GM20000 (cell line): ENCODE measurements at regions not wholly inside any gene's neighbourhood (a gene's known extent, or its start where the extent isn't known, plus 50 kb on each side); places are given as distances from the start of the nearest gene placed in this dataset.

Source experiments
- DNase-seq: peaks from one replicate; pipeline ENCODE4 v3.0.0; 2012; ENCODE audit warnings: low spot score
- CTCF ChIP-seq: IDR thresholded peaks from 2 replicates; pipeline ENCODE4 v1.5.1; 2012; ENCODE audit warnings: mild to moderate bottlenecking, control low read depth; ENCODE audit errors: extremely low read depth, missing control alignments

GRCh38 chr5:174599992-174600391 is 124.4 kb upstream of the MSX2 start:
- TF ChIP-seq CTCF = no peak
- DNase-seq = no peak

GRCh38 chr5:174601946-174602345 is 122.4 kb upstream of the MSX2 start:
- no peak for DNase-seq
- TF ChIP-seq CTCF = no peak

GRCh38 chr5:174606153-174606552 is 118.2 kb upstream of the MSX2 start:
- DNase-seq = no peak
- TF ChIP-seq CTCF = no peak

- no peak for DNase-seq
- no peak for TF ChIP-seq CTCF
Measured at GRCh38 chr5:174606646-174607045, 117.7 kb upstream of the MSX2 start.

- DNase-seq = no peak
- TF ChIP-seq CTCF = no peak
Measured at GRCh38 chr5:174607205-174607604, 117.2 kb upstream of the MSX2 start.

DNA sequence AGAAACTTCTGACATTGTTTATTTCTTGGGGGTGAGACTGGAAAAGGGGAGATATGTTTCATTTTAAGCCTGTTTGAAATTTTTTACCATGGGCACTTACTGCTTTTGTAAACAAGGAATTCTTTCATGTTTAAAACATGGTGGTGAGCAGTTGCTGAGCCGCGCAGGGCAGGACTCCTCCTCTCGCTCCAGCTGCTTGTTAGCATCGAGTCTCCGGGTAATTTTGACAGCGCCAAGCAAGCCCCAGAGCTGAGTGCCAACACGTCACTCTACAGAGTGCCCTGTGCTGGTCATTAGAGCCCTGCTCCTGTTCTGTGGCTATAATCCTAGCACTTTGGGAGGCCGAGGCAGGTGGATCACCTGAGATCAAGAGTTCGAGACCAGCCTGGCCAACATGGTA is 116.5 kb upstream of the MSX2 start:
- no peak for DNase-seq
- no peak for TF ChIP-seq CTCF

GRCh38 chr5:174608631-174609097 is 115.7 kb upstream of the MSX2 start:
- no peak for TF ChIP-seq CTCF
- no peak for DNase-seq
